HL-60 (cell line): ENCODE measurements at regions not wholly inside any gene's neighbourhood (a gene's known extent, or its start where the extent isn't known, plus 50 kb on each side); places are given as distances from the start of the nearest gene placed in this dataset.

Experiments used
- GABPA ChIP-seq: IDR thresholded peaks from 2 replicates; pipeline ENCODE4 v1.6.1; 2012; ENCODE audit warnings: low read depth
- SPI1 ChIP-seq: IDR thresholded peaks from 2 replicates; pipeline ENCODE4 v1.6.1; 2012; ENCODE audit warnings: low read depth, mild to moderate bottlenecking, borderline replicate concordance
- TF ChIP-seq, protein P1 (sequence below): IDR thresholded peaks from one replicate; pipeline ENCODE4 v1.5.1; 2011; ENCODE audit warnings: low read length, control low read depth, inconsistent platforms; ENCODE audit not compliant: insufficient read depth
- TF ChIP-seq, protein P2 (sequence below): IDR thresholded peaks from 2 replicates; pipeline ENCODE4 v1.6.1; 2012; ENCODE audit warnings: low read depth; ENCODE audit not compliant: insufficient replicate concordance

DNA sequence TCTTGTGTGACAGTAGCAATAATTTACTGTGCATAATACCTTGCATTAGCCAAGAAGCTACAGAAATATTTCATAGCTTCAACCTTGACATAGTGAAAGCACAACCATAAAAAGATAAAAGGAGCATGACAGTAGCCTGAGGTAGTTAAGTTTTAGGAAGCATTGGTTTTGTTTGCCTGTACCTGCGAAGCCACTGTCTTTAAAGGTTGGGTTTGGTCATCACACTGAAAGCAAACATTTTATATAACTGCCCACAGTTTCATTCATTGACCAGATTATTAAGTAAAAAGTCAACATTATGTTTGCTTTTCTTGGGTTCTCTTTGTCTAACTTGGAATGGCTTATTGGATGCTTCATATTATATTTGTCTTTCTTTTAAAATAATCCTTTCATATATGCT, 450.1 kb upstream of the IL12A start:
- TF ChIP-seq, protein P1, sequence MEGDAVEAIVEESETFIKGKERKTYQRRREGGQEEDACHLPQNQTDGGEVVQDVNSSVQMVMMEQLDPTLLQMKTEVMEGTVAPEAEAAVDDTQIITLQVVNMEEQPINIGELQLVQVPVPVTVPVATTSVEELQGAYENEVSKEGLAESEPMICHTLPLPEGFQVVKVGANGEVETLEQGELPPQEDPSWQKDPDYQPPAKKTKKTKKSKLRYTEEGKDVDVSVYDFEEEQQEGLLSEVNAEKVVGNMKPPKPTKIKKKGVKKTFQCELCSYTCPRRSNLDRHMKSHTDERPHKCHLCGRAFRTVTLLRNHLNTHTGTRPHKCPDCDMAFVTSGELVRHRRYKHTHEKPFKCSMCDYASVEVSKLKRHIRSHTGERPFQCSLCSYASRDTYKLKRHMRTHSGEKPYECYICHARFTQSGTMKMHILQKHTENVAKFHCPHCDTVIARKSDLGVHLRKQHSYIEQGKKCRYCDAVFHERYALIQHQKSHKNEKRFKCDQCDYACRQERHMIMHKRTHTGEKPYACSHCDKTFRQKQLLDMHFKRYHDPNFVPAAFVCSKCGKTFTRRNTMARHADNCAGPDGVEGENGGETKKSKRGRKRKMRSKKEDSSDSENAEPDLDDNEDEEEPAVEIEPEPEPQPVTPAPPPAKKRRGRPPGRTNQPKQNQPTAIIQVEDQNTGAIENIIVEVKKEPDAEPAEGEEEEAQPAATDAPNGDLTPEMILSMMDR: no peak
- TF ChIP-seq GABPA (no peak), SPI1 (no peak)
- TF ChIP-seq, protein P2, sequence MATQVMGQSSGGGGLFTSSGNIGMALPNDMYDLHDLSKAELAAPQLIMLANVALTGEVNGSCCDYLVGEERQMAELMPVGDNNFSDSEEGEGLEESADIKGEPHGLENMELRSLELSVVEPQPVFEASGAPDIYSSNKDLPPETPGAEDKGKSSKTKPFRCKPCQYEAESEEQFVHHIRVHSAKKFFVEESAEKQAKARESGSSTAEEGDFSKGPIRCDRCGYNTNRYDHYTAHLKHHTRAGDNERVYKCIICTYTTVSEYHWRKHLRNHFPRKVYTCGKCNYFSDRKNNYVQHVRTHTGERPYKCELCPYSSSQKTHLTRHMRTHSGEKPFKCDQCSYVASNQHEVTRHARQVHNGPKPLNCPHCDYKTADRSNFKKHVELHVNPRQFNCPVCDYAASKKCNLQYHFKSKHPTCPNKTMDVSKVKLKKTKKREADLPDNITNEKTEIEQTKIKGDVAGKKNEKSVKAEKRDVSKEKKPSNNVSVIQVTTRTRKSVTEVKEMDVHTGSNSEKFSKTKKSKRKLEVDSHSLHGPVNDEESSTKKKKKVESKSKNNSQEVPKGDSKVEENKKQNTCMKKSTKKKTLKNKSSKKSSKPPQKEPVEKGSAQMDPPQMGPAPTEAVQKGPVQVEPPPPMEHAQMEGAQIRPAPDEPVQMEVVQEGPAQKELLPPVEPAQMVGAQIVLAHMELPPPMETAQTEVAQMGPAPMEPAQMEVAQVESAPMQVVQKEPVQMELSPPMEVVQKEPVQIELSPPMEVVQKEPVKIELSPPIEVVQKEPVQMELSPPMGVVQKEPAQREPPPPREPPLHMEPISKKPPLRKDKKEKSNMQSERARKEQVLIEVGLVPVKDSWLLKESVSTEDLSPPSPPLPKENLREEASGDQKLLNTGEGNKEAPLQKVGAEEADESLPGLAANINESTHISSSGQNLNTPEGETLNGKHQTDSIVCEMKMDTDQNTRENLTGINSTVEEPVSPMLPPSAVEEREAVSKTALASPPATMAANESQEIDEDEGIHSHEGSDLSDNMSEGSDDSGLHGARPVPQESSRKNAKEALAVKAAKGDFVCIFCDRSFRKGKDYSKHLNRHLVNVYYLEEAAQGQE: no peak
